Activated CD8-positive, alpha-beta memory T cell treated with anti-CD3 and anti-CD28 coated beads, Interleukin-2, amount 50 U/mL, for 24 hours (primary cell): ENCODE measurements at regions not wholly inside any gene's neighbourhood (a gene's known extent, or its start where the extent isn't known, plus 50 kb on each side); places are given as distances from the start of the nearest gene placed in this dataset.
"Not testable (repeated sequence)": the region's sequence is repeated elsewhere in the genome, so short reads cannot be mapped to it uniquely, and the experiment has no call there.

Source experiments
- DNase-seq: peaks from one replicate; pipeline ENCODE4 v3.0.0-alpha.2; 2020; ENCODE audit errors: extremely low read depth

DNA sequence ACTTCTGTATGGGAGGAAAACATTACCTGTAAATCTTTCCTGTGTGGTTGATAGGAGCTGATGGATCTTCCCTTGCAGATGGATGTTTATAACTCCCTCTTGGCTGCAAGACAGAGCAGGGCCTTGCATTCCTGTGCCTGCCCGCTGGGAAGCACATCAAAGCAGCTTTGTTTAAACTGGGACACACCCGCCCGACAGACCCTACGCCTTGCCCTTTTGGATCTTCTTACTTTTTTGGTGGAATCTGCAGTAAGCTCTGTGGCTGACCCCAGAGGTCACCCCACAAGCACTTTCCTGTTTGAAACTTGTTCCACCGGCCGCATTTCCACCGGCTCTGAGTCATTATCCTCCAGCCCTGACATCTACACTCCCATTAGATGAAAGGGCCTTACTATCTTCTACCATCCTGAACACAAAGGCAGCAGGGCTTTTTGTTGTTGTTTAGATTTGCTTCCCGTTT, 244.1 kb upstream of the STT3B start:
- DNase-seq, result no peak

DNA sequence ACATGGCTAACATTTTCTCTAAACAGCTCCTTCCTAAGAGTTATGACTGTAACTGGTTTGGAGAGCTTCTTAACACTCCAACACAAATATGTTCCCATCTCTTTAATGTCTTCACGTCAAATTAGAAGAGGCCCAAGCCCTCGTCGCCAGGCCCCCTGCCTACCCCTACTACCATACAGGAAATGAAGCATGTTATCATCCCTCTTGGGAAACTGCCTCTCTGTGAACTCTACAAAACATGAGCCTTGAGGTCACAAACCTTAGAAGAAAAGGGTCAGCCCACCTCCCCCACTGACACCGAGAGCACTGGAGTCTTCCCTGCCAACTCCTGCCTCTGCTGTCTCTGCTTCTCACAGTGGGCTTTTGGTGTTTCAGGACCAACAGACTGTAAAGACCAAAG, 243.1 kb upstream of the STT3B start:
- DNase-seq, result no peak

DNA sequence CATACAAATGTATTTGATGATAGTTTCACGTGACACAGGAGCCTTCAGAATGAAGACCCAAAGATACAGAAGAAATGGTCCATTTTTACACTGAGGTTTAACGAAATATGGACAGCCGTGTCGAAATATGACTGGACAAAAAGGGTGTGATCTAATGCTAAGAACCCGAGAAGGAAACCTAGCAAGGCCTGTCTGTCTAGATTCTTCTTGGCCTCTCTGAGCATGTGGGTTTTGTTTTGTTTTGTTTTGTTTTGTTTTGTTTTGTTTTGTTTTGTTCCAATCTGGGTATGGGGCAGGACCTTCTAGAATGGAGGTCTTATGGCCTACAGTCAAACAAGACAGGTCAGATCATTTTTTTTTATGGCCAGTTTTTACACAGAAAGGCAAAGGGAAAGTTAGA, 242.7 kb upstream of the STT3B start:
- no peak for DNase-seq

DNA sequence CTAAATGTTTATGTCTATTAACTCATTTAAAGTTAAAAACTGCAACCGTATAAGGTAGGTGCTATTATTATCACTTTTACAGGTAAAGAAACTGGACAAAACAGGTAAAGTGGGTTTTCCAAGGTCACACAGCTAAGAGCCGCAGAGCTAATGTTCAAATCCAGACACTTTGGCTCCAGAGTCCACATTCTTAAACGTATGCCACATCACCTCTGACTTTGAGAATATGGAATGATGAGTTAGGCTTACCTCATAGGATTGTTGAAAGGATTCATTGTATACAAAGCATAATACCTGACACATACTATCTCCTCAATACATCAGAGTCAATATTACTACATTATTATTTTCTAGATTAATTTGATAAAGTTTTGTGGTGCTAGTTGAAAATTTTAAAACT, 240.9 kb upstream of the STT3B start:
- DNase-seq, result no peak

DNA sequence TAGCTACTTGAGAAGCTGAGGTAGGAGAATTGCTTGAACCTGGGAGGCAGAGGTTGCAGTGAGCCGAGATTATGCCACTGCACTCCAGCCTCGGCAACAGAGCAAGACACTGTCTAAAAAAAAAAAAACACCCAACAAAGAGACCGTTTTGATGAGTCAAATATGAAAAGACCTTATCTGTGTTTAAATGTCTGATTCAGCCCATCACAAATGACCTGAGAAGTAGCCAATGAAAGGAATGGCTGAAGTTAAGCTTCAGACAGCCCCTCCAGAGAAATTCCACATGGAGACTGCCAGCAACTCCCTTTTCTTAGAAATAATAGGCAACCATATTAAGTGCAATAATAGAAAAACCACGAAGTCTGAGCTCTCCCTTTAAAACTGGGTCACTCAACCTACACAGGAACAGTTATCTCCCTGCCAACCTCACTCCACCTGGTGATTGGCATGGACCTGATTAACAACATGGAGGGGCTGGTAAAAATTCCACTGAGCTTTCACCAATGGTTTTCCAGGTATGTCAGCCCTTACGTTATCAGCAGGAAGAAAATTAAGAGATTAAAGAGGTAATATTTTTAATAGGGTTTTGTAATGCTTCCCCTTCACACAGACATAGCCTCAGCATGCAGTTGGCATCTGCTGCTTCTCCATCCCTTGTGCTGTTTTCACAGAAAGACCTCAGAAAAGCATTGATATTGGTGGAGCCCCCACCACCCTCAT, 238.1 kb upstream of the STT3B start:
- DNase-seq, result no peak

DNA sequence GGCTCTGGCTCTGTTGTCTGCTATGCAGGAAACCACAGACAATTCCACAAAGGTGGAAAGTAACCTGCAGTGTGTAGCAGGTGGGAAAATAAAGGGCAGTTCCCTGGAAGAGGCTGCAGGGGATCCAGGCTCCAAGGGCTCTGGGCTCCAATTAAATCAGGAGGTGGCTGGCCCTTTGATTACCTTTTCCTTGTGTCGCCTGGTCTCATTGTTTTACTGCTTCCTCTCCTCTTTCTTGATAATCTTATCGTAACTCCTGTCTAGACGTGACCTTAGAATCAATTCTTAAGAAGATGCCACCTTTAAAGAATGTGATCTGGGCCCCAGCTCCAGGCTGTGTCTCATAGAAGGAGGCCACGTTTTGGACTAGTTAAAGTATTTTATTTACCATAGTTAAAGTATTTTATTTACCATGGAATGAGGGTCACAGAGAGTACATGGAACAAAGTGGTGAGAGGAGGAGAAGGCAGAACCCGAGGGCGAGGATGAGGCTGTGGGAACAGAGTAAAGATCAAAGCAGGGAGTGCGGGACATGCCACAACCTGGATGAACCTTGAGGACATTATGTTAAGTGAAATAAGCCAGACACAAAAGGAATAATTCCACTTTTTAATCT, 237.5 kb upstream of the STT3B start:
- DNase-seq, result no peak

DNA sequence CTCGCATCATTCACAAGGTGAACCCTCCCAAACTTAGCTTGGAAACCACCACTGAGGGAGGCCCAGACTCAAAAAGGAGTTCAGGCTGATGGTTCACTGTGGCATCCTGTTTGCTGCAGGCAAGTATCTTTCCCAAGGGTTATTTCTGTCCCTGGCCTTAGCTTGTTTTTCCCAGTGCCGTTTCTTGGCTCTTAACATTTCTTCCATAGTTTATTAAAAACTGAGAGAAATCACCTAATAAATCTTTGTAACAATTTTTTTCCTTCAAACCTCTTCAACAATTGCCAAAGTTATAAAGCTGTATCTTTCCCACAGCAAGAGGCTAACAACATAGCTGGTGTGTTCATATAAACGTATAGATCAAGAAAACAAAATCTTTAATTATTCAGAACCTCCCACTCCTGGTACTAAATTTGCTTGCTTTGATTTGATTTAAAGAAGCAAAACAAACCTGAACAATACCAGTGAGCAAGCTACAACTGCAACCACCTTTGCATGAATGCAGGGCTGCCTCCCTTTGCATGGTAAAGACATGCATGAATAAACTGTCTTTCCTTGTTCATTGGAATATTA, 234.9 kb upstream of the STT3B start:
- no peak for DNase-seq

DNA sequence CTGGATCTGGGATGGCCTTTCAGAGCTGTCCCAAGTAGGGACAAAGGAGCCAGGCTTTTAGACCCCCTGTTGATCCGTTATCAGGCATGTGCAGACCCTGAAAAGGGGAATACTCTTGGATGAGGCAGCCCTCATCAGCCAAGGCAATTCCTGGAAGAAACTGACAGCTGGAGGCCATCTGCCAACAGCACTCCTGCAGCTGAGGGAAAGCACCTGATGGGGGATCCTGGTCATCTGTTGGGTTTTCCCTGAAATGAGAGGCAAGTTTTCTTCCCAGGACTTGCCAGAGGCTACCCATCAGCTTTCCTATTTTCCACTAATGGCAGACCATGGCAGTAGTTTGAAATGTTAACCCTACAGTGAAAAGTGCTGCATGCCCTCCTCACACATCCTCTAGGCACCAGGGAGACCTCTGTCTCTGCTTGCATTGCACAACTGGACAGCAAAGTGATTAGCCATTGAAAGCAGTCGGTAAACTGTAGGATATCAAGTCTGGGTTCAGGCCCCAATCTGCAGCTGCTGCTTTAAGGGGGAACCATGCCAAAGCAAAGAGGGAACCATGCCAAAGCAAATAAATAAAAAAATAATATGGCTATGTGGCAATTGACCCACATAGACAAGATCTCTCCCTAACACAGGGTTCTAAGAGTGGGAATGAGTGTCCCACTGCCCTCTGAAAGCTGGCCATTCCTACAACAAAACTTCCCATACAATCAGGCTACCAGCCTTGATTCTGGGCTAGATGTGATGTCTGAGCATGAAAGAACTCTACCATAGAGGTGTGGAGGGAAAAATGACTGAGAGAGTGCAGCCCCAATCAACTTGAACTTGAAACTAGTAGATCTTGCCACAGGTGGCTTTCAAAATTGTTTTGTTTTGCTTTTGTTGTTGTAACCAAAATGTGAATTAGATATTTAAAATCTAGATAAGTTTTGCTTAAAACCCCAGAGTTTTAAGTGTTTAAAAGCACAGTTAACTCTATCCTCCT, 232.0 kb upstream of the STT3B start:
- DNase-seq, result no peak

DNA sequence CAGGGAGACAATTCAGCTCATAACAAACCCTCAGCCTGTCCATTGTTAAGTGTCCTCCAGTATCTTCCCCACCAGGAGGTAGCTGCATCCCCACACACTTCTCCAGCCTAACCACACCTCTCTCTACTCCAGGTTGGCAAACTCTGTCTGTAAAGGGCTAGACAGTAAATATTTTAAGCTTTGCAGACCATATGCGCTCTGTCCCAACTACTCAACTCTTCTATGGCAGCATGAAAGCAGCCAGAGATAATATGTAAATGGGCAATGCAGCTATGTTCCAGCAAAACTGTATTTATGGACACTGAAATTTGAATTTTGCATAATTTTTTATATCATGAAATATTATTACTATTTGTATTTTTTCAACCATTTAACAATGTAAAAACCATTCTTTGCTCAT, 230.4 kb upstream of the STT3B start:
- no peak for DNase-seq

DNA sequence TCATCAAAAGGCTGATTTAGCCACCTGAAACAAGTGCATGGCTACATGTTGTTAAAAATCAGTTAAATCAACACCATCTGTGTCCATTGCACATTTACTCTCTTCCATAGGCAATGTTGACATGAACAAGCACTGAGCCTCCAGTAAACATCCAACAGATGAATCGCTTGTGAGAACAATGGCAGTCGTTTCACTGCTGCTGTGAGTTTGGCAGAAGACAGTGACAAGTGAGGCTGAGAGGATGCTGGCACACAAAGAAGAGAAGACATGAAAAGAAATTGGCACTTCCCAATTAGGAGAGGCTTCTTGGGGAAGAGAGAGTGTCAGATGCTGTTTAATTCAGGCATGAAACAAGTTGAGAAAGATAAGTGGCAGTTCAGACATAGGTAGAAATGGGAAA, 227.4 kb upstream of the STT3B start:
- no peak for DNase-seq

DNA sequence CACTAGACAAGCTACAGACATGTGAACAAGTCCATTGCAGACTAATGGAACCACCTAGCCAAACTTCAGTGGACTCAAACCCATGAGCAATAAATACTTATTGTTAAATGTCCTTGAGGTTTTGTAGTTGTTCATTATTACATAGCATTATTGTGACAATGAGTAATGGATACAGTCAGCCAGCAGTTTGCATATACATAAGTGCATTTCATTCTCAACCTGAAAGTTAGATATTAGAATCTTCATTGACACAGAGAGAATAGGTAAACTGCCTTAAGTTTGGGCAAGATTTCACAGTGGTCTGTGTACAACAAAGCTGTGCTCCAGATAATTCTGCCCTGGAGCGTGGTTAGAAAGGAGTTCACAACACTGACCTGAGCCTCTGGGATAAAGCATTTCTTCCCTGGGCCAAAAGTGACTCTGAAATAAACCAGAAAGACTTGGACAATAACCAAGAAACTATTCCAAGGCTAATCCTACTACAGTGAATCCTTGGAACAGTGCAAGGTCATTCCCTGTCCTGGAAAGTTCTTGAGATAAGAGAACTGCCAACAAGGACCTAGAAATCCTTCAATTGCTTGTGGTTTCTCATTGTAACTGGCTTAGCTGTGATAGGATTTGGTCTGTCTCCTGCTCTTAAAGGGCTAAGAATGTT, 225.5 kb upstream of the STT3B start:
- no peak for DNase-seq

DNA sequence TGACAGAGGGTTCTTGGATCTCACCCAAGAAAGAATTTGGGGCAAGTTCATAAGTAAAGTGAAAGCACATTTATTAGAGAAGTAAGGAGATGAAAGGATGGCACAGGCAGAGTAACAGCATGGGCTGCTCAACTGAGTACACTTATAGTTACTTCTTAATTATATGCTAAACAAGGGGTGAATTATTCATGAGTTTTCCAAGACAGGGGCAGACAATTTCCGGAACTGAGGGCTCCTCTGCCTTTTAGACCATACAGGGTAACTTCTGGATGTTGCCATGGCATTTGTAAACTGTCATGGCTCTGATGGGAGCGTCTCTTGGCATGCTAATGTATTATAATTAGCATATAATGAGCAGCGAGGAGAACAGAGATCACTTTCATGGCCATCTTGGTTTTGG, 221.2 kb upstream of the STT3B start:
- no peak for DNase-seq

DNA sequence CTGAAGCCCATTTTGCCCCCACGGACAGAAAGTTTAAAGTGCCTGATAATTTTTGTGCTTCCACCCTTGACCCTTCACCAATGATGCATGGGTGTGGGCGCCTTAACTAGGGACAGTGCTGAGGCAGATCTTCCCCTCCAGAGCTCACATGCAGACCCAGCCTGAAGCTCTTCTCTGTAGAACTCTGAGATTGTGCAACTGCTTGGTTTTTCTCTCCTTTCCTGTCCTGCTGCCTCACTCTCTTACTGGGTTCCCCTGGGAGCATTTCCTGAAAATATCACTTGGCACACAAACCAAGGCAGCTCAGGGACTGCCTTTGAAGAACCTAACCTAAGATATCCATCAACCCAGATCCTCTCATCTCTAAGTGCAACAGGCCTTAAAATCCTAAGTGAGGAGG, 220.3 kb upstream of the STT3B start:
- no peak for DNase-seq

DNA sequence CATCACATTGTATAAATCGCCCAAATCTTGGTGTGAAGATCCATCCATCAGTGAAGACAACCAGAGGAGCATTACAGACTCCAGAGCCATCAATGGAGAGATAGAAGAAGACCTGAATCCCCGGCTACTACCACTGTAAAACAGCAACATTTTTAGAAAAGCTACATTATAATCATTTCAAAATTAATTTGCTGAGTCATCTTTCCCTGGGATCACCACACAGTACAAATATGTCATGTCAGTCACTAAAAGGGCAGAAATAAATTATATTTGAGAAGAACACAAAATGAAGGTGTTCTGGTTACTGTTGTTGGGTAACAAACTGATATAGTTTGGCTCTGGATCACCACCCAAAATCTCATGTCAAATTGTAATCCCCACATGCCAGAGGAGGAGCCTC, 218.5 kb upstream of the STT3B start:
- no peak for DNase-seq

DNA sequence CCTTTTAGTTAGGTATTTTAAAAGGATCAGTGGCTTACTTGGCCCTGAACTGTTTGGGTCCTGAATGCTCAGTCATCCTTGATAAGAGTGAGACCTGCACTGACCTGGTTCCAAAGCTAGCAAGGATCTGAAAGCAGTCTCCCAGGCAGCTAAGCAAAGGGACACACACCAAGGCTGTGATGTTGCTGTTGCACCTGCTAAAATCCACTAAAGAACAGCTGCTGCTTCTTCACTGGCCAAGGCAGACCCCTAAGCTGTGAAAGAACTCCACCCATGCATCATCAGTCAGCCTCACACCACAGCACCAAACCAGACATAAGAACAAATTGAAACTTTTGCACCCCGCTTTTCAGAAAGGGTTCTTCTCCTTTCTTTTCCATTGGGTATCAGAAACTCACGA, 213.4 kb upstream of the STT3B start:
- DNase-seq, result no peak

DNA sequence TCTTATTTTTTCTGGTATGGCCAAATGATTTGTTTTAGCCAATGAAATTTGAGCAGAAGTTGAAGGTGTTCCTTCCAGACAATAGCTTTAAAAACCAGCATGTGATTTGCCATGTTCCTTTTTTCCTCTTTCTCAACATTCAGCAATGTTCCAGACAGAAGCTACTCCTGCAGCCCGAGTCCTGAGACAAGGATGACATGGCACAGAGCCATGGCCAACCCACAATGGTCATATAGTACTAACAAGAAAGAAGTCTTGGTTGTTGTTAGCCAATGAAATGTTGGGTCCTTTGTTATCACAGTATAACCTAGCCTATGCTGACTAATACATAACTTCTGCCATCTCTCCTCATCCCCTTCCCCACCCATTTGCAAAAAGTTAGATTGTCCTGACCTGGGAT, 211.1 kb upstream of the STT3B start:
- DNase-seq, result no peak

DNA sequence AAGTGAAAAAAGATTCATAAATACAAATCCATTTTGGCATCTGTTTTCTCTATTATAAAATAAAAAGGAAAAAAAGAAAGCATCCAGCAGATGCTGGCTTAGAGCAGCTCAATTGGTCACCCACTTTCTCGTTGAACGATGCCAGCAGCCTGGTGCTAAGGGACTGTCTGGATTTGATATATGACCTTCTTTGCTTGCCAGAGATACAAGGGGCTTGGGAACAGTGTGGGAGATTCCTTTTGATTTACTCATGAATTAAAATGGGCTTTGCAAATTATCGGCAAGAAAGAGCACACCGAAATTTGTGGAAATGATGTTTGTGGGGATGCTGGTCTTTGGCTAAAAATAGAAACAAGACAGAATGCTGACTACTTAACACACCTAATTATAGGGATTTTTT, 210.3 kb upstream of the STT3B start:
- no peak for DNase-seq

DNA sequence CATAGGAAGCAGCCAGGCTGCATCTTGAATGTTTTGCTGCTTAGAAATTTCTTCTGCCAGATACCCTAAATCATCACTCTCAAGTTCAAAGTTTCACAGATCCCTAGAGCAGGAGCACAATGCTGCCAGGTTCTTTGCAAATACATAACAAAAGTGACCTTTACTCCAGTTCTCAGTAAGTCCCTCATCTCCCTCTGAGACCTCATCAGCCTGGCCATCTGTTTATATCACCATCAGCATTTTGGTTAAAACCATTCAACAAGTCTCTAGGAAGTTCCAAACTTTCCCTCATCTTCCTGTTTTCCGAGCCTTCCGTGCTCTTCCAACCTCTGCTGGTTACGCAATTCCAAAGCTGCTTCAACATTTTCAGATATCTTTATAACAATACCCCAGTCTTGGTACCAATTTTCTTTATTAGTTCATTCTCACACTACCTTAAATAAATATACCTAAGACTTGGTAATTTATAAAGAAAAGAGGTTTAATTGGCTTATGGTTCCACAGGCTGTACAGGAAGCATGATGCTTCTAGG, 204.8 kb upstream of the STT3B start:
- DNase-seq, result not testable (repeated sequence)

DNA sequence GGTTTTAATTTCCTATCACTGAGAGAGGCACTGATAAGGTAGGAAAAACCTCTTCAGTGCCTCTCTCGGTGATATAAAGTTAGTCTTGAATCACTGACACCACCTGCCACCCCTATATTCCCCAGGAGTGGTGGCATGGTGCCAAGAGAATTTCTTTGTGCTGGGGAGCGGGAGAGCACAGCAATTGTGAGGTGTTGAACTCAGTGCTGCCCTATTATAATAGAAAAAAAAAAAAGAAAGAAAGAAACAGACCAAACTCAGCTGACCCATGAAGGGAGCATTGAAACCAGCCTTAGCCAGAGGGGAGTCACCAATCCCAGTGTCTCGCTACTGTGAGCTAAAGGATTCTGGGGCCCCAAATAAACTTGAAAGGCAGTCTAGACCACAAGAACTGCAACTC, 201.4 kb upstream of the STT3B start:
- no peak for DNase-seq

DNA sequence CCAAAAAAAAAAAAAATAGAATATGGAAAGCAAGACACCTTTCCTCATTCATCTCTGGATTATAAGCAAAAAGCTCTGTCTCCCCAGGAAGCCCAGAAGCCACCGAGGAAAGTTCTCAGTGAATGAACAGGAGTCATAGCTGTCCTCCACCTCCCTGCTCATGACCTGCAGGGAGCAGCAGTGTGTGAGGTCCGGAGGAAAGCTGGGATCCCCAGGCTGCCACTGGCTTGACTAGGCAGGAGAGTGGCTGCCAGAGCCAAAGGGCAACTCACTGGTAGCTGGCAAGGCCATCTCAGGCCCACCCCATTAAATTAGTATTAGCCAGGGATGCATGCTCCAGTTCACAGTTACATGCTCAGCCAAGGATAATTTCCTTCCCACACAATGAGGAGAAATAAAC, 191.6 kb upstream of the STT3B start:
- no peak for DNase-seq

DNA sequence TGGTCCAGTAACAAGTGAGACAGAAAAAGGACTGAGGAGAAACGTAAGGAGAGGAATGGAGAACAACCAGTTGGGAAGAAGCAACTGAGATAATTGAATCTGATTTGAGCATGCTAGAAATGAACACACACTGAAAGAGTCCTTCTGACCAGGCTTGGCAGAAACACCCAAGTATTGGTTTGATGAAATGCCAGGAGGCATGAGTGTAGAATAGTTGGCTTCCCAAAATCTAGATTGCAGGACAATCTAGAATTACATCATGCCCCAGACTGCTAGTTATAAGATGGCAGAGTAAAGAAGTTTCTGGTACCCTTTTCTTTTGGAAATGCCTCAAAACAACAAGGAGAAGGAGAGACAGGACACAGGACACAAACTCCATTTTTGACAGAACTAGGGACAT, 189.7 kb upstream of the STT3B start:
- no peak for DNase-seq

DNA sequence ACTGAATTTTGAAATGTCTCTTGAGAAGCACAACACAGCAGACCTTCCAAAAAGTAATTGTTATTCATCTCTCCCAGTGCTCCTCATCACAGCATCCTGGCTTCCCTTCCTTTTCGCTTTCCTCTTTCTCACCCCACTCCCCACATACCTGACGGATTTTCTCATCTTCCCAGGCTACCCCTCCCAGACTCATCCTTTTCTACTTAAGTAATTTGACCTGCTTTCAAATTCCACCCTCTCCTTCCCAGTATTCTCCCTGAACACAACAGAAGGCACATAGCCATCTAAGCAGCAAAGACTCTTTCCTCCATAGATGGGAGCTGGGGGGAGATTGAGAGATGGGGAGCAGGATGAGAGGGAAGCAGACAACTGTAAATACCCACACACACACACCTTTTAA, 187.1 kb upstream of the STT3B start:
- no peak for DNase-seq
